ENCODE measurements at regions not wholly inside any gene's neighbourhood (a gene's known extent, or its start where the extent isn't known, plus 50 kb on each side); places are given as distances from the start of the nearest gene placed in this dataset.

DNA sequence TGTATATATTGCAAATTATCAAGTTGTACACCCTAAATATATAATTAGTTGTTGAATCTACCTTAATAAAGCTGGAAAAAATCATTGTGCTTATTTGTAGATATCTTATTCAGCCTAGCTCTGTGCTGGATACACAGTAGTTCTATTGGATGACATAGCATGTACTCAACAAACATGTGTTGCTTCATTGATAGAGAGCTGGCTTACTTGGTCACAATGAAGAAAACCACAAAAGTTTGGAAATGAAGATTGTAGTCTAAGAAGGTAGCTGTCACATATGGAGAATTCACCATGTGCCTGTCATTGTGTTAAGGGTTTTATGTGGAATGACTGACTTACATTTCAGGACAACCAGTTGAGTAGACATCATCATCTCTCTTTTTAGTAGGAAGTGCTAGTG is 278.9 kb downstream of the LMO7 start:
- DNase-seq, result no peak

GRCh38 chr13:75913925-75914324 is 277.8 kb downstream of the LMO7 start:
- DNase-seq, result no peak

DNA sequence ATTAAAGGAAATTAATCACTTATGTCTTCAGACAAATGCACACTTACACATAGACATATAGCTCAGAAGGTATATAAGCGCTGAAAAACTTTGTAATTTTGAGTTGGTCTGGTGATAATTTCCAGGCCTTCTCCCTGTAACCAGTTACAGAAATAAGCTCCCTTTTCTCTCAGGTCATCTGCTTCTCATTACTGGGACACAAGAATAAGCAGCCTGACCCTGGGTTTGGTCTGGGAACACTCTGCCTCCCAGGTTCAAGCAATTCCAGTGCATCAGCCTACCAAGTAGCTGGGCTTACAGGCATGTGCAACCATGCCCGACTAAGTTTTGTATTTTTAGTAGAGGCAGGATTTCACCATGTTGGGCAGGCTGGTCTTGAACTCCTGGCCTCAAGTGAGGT is 274.5 kb downstream of the LMO7 start:
- no peak for DNase-seq

All from activated CD4-positive, alpha-beta T cell treated with anti-CD3 and anti-CD28 coated beads, Interleukin-2, amount 50 U/mL, for 48 hours (primary cell).